D721Med (cell line): ENCODE measurements at regions not wholly inside any gene's neighbourhood (a gene's known extent, or its start where the extent isn't known, plus 50 kb on each side); places are given as distances from the start of the nearest gene placed in this dataset.

ENCODE experiments used
- DNase-seq: peaks from one replicate; pipeline ENCODE4 v3.0.0; 2011; ENCODE audit warnings: low spot score; ENCODE audit not compliant: insufficient read length
- FAIRE-seq: peaks from 2 replicates; lab custom pipeline; 2011; peaks lifted over from hg19 to GRCh38; lab: Jason Lieb, UNC
- TF ChIP-seq, protein P1 (sequence below): IDR thresholded peaks from 2 replicates; pipeline ENCODE4 v1.5.1; 2012; ENCODE audit warnings: mild to moderate bottlenecking, control low read depth; ENCODE audit not compliant: insufficient read depth; ENCODE audit errors: missing control alignments

GRCh38 chr7:17084166-17084475, 202.3 kb upstream of the AGR3 start:
- DNase-seq (no peak), FAIRE-seq (no peak)
- TF ChIP-seq, protein P1, sequence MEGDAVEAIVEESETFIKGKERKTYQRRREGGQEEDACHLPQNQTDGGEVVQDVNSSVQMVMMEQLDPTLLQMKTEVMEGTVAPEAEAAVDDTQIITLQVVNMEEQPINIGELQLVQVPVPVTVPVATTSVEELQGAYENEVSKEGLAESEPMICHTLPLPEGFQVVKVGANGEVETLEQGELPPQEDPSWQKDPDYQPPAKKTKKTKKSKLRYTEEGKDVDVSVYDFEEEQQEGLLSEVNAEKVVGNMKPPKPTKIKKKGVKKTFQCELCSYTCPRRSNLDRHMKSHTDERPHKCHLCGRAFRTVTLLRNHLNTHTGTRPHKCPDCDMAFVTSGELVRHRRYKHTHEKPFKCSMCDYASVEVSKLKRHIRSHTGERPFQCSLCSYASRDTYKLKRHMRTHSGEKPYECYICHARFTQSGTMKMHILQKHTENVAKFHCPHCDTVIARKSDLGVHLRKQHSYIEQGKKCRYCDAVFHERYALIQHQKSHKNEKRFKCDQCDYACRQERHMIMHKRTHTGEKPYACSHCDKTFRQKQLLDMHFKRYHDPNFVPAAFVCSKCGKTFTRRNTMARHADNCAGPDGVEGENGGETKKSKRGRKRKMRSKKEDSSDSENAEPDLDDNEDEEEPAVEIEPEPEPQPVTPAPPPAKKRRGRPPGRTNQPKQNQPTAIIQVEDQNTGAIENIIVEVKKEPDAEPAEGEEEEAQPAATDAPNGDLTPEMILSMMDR, result no peak

- DNase-seq, result no peak
- TF ChIP-seq, protein P1, result no peak
- no peak for FAIRE-seq
Measured at GRCh38 chr7:17085186-17085585, 203.4 kb upstream of the AGR3 start.

GRCh38 chr7:17086403-17086802, 204.6 kb upstream of the AGR3 start:
- DNase-seq (no peak), FAIRE-seq (no peak)
- TF ChIP-seq, protein P1, result no peak

DNA sequence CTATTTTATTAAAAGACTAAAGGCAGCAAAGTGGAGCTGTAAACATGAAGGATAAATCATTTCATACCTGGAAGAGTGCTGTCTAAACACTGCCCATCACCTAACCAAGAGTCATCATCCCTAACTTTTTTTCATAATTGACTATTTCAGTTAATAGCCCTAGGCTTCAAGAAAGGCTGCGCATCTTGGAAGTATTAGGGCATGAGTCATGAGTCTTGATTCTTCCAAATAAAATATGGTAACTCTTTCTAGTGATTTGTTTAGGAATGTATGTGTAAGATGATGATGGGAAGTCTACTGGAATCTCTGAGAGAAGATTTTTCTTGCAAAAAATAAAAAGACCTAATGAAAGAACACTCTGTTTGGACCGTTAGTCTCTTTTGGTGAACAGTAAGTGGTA, 207.7 kb upstream of the AHR start:
- DNase-seq (no peak), FAIRE-seq (no peak)
- TF ChIP-seq, protein P1, result no peak

DNA sequence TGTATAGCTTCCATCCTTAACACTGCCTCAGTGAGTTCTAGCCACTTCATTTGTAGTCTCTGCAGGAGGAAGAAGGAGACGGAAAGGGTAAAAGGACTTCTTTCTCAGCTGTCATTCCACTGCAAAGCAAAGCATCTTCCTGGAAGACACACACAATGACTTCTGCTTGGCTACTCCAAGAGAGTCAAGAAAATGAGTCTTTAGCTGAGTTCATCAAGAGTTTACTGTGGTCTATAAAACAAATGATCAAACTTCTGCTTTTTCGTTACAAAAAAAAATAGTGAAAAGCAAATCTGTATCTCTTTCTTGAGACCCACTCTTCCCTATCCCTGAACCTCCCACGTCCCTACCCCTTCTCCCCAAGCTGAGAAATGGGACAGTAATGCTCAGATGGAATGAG, 205.0 kb upstream of the AHR start:
- TF ChIP-seq, protein P1, result no peak
- FAIRE-seq (no peak), DNase-seq (no peak)

DNA sequence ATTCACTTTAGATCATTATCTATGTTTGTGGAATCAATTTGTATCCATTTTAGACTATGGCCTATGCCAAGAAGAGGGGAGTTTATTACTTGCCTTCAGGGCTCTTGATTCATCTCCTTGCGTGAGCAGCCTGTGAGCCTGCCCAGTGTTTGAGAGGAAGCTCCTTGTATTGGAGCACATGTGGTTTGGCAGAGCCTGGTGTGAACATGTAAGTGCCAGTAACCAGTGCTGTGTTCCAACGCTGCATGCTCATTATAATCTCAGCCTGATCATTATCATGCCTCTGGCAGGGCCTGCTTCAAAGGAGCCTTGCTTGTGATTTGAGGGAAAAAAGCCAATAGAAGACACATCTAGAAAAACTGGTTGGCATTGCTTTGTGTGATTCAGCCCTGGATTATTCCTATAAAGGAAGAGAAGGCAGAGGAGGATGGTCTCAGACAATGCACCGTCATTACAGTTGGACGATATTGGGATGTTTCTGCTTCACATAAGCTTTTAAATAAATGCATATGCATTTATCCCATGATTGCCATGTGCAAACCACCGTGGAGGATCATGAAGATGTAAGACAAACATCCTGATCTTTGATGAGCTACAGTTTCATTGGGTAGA, 203.4 kb upstream of the AHR start:
- DNase-seq, result no peak
- no peak for FAIRE-seq
- TF ChIP-seq, protein P1, result no peak

DNA sequence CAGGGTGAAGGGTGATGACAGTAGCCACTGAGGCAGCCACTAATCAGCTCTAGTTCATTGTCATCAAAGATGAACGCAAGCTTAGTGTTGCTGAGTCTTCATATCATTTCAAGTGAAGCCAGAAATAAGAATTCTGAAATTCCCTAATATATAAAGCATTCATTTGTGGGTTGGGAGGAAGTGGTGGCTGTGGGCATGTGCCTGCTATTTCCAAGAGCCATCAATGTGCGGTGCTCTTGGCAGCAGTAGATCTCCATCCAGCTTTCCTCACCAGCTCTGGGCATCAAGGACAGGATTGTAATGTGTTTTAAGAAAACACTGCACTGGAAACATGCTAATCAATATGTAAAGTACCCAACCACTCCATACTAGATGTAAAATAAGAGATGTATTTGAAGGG, 202.5 kb upstream of the AHR start:
- FAIRE-seq (no peak), DNase-seq (no peak)
- TF ChIP-seq, protein P1, result no peak
